HFF-Myc (cell line): ENCODE measurements at regions not wholly inside any gene's neighbourhood (a gene's known extent, or its start where the extent isn't known, plus 50 kb on each side); places are given as distances from the start of the nearest gene placed in this dataset.
"Not testable (repeated sequence)": the region's sequence is repeated elsewhere in the genome, so short reads cannot be mapped to it uniquely, and the experiment has no call there.

Source experiments
- DNase-seq: peaks from one replicate; pipeline ENCODE4 v3.0.0-alpha.2; 2011; ENCODE audit warnings: low read depth; ENCODE audit errors: extremely low read depth
- H3K4me3 ChIP-seq: replicated peaks from 2 replicates; pipeline ENCODE4 v1.5.1; 2011; ENCODE audit warnings: low read depth, mild to moderate bottlenecking, control low read depth, low read length
- TF ChIP-seq, protein P1 (sequence below): IDR thresholded peaks from 2 replicates; pipeline ENCODE4 v1.5.1; 2012; ENCODE audit warnings: mild to moderate bottlenecking, low read depth, low read length, control low read depth; ENCODE audit errors: missing control alignments

DNA sequence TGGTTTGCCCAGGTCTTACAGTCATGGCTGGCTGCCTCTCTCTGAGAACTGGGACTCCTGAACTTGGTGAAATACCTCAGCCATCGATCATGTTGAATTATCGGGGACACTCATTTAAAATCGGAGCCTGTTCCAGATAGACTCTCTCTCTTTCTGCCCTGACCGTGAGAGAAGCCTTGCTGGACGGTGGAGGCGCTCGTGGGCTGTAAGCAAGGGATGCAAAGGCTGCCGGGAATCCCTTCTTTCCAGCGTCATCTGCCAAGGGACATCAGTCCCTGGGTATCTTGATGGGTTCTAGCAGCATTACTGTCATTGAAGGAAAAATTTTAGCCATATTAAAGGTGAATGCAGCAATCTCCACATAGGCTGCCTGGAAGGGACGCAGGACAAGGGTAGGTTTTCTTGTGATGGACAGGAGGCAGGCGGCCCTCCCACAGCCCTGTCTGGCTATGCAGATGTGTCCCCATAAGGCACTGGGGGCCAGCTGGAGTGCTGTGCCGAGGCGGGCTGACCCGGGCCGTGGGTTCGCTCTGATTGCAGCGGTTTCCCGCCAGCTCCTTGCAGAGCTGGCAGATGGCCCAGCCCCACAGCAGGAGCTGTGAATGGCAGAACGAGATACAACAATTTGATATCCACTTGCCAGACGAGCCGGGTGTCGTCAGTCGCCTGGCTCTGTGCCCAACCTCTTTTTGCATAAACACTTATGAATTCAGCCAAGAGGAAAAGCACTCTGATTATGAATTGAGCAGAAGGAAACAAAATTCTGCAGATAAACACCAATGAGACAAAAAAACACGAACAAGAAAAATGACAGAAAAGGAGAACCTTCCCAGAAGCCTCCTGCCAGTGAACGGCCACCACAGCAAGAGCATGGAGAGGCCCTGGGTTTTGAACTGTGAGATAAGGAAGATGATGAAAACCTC, 151.9 kb upstream of the ALDH3B2 start:
- H3K4me3 ChIP-seq, DNase-seq: not testable (repeated sequence)
- TF ChIP-seq, protein P1, sequence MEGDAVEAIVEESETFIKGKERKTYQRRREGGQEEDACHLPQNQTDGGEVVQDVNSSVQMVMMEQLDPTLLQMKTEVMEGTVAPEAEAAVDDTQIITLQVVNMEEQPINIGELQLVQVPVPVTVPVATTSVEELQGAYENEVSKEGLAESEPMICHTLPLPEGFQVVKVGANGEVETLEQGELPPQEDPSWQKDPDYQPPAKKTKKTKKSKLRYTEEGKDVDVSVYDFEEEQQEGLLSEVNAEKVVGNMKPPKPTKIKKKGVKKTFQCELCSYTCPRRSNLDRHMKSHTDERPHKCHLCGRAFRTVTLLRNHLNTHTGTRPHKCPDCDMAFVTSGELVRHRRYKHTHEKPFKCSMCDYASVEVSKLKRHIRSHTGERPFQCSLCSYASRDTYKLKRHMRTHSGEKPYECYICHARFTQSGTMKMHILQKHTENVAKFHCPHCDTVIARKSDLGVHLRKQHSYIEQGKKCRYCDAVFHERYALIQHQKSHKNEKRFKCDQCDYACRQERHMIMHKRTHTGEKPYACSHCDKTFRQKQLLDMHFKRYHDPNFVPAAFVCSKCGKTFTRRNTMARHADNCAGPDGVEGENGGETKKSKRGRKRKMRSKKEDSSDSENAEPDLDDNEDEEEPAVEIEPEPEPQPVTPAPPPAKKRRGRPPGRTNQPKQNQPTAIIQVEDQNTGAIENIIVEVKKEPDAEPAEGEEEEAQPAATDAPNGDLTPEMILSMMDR = peak; percentile 15

DNA sequence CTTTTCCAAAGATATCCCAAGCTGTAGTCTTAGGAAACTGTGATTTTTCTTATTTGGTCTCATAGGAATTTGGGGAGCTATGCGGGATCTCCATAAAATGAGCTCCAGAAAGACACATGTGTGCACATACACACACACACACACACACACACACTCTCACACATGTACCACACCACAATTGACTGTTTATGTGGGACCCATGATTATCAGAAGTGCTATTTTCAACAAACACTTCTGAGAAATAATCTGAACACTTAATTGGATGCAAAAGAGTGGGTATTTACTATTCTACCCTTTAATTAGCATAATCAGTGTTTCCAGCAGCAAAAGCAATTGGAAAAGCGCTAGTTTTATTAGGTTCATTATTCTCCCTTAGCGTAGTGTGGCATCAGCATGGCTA, 150.4 kb upstream of the ALDH3B2 start:
- not testable (repeated sequence) for H3K4me3 ChIP-seq, DNase-seq

DNA sequence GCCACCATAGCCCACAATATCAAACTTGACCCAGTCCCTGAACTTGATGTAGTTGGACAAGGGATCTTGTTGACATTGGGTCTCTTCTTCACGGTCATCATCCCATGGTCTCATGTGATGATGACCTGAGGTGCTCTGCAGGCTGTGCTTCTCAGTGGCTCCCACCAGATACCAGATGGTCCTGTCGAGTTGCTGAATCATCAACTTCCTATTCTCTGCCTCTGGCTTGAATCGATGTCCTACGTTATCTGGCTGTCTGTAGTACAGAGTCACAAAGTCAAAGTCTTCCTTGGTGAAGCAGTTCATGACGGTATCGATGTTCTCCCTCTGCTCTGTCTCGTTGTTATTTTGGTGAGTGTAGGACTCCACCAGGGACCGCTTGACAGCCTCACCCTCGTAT, 145.7 kb upstream of the ALDH3B2 start:
- no peak for DNase-seq

DNA sequence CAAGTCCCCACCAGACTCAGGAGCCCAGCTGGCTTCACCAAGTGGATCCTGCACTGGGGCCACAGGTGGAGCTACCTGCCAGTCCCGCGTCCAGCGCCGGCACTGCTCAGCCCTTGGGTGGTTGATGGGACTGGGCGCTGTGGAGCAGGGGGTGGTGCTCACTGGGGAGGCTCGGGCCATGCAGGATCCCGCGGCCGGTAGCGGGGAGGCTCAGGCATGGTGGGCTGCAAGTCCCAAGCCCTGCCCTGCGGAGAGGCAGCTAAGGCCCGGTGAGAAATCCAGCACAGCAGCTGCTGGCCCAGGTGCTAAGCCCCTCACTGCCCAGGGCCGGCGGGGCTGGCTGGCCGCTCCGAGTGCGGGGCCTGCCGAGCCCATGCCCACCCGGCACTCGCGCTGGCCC, 143.1 kb upstream of the ALDH3B2 start:
- H3K4me3 ChIP-seq, DNase-seq: not testable (repeated sequence)

More for the DNA sequence above, 145.7 kb upstream of the ALDH3B2 start:
- H3K4me3 ChIP-seq = no peak overlapping the region
- TF ChIP-seq, protein P1 = no peak

DNA sequence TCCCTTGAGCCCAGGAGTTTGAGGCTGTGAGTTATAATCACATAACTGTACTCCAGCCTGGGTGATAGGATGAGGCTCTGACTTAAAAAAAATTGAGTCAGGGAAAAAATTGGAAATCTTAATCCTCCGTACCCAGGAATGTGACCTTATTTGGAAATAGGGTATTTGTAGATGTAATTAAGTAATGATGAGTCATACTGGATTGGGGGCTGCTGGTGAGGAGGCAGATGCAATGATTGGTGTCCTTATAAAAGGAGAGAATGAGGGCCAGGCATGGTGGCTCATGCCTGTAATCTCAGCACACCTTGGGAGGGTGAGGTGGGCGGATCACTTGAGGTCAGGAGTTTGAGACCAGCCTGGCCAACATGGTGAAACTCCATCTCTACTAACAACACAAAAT, 134.9 kb upstream of the ALDH3B2 start:
- H3K4me3 ChIP-seq = not testable (repeated sequence)
- DNase-seq = peak; percentile 30

DNA sequence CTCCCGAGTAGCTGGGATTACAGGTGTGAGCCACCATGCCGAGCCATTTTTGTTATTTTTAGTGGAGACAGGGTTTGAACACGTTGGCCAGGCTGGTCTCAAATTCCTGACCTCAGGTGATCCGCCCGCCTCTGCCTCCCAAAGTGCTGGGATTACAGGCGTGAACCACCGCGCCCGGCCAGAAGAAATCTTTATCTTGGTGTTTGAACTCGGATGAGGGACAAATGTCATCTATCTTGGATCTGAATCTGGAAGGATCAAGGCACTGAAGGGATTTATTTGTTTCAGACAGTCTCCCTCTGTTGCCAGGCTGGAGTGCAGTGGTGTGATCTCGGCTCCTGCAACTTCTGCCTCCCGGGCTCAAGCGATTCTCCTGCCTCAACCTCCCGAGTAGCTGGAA, 133.5 kb upstream of the ALDH3B2 start:
- DNase-seq, H3K4me3 ChIP-seq: not testable (repeated sequence)

DNA sequence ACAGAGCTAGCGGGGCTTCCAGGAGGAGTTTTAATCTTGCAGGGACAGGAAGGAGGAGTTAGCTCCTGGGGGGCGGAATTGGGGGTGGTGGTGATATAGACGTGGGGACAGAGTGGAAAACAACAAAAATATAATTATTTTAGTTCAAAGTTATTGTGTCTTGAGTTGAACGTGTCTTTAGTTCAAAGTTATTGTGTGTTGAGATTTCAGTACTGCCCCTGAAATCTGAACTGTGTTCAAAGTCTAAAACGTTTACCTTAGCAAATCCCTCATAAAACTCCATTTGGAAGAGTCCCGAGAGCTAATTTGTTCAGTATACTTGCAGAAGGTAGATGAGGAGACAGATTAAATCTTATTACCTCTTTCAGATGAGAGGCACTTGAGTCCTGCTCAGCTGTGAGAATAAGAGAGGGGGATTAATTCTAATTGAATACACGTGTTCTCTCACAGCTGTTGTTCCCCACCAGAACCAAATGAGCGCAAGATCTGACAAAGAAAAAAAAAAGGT, 132.4 kb upstream of the ALDH3B2 start:
- not testable (repeated sequence) for DNase-seq
- peak overlapping the region; percentile 46 for H3K4me3 ChIP-seq

DNA sequence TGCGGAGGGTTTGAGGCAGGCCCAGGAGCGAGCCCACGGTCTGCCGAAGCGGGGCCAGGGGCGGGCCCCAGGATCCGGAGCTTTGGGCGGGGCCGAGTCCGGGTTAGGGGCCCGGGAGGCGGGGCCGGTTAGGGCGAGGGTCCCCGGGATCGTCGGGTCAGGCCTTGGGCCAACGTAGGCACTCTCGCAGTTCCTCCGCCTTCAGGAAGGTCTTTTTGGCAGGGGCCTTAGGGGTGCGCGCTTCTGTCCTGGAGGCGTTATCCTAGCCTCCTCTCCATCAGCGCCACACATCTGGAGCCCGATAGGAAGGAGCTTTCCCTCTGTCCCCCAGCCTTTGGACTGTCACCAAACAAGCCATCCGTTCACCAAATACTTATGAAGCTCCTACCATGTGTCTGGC, 131.8 kb upstream of the ALDH3B2 start:
- H3K4me3 ChIP-seq = peak overlapping the region; percentile 46
- DNase-seq = not testable (repeated sequence)

DNA sequence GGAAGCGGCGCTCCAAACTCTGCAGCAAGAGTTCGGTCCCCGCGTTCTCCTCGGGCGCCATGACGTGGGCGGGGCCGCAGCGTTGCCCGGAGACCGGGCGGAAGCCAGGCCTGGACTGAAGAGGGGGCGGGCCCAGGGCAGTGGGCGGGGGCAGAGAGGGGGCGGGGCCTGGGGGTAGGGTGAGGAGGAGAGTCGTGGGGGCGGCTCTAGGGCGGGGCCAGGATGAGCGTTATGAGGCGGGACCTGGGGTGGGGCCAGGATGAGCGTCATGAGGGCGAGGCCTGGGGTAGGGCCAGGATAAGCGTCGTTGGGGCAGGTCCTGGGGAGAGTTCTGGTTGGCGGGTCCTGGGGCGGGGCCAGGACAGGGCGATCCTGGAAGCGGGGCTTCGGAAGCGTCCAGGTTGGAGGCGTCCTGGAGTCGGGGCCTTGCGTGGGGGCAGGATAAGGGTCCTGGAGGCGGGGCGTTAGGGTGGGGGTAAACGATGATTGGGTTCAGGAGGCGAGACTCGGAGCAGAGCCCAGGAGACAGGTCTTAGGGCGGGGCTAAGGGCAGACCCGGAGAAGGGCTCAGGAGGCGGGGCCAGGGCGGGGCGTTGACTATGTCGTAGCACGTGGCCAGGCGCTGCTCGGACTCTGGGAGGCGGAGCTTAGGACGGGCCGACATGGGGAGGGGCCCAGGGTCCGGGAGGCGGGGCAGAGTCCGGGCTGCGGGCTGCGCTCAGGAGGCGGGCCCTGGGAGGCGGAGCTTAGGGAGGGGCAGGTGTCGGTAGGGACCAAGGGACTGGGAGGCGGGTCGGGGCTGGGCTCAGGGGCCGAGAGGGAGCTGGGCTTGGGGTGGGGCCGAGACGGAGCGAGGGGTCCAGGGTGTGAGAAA, 131.1 kb upstream of the ALDH3B2 start:
- DNase-seq = peak; percentile 90
- H3K4me3 ChIP-seq = peak overlapping the region; percentile 68

DNA sequence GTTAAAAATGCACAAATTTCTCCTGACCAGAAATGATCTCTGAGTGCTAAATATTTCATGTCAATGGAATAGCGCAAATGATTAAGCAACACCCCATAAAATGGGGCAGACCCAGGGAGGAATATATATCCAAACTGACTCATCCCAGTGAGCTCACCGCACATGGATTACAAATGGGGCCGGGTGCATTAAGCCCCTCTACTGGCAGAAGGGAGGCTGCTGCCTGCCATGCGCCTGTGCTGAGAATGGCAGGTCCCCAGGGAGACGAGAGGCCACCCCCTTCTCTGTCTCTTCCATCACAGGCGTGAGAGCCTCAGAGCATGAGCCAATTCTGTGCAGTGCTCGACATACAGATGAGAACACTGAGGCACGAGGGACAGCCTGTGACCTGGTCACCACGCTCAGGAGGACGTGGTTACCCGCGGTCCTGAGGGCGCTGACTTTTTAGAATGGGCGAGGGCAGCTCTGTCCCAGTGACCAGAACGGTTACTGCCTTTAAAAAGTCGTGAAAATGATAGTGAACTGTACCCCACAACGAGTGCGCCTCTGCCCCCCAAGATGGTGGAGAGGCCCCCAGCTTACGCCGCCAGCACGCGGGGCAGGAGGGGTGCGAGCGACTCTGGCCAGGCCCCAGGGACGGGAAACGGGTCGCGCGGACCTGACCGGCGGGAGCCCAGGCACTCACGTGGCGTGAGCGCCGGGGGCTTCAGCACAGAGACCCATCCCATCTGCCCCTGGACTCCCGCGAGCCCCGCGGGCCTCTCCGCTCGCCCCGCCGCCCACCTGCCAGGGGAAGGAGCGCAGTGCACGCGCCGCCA, 130.2 kb upstream of the ALDH3B2 start:
- peak overlapping the region; percentile 68 for H3K4me3 ChIP-seq
- peak; percentile 44 for DNase-seq

DNA sequence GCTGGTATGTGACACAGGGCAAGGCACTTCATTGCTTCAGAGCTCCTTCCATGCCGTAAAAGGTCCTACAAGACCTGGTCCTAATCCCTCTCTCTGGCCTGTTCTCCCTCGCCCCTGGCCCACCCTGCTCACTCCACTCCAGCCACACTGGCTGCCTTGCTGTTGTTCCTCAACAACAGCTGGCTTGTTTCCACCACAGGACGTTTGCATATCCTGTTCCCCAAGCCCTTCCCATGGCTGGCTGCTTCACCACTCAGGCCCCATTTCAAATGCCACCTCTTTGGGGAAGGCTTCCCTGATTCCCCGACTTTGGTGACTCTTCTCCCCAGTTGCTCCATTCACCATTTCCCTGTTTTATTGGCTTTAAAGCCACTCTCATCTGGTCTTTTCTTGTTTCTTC, 129.1 kb upstream of the ALDH3B2 start:
- not testable (repeated sequence) for H3K4me3 ChIP-seq, DNase-seq

DNA sequence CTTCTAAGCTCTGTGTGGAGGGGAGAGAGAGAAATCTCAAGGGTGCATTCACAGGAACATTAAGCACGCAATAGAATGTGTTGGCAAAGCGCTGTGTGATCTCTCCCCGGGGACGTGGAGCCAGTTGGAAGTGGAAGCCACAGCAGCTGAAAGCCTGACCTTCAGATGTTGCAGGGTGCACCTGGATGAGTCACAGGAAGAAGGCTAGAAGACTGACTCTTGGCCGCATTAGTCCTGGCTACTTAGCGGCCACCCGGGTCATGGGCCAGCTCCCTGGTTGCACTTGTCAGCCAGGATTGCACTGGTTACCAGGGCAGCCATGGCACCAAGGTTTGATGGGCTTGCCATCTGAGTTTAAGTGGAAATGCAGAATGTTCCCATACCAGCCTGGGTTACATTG, 128.6 kb upstream of the ALDH3B2 start:
- H3K4me3 ChIP-seq, DNase-seq: not testable (repeated sequence)

DNA sequence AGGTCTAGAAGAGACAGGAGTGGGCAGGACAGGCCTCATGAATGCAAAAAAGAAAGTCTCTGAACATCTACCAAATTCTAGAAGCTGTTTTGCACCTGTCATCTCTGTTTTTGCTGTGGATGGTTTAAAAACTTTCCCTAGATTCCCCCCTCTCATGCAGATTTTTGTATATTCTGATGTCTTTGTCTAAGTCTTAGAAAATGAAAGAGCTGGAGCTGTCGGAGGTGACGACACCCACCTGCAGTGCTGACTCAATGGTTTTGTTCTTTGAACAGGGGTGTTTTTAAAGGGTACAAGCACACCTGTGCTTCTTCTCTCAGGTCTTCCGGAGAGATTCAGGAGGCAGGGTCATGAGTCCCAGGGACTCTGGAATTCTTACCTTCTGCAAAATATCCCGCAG, 128.2 kb upstream of the ALDH3B2 start:
- not testable (repeated sequence) for DNase-seq

DNA sequence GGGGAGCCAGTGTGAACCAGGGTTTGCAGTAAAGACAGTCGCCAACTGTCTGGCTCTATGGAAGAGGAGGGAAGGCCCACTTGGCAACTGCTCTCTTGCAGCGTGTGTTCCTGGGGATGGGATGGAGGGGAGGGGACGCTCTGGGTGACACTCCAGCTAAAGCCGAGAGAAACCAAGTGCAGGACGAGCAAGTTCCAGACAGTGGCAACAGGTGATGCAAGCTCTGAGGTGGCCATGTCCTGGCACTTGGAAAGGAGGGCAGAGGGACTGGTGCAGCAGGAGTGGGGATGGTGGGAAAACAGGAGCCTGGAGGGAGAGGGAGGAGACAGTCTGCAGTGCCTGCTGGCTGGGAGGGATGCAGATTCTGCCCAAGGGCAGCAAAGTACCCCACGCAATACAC, 127.0 kb upstream of the ALDH3B2 start:
- not testable (repeated sequence) for DNase-seq, H3K4me3 ChIP-seq

More for the DNA sequence above, 128.2 kb upstream of the ALDH3B2 start:
- not testable (repeated sequence) for H3K4me3 ChIP-seq

DNA sequence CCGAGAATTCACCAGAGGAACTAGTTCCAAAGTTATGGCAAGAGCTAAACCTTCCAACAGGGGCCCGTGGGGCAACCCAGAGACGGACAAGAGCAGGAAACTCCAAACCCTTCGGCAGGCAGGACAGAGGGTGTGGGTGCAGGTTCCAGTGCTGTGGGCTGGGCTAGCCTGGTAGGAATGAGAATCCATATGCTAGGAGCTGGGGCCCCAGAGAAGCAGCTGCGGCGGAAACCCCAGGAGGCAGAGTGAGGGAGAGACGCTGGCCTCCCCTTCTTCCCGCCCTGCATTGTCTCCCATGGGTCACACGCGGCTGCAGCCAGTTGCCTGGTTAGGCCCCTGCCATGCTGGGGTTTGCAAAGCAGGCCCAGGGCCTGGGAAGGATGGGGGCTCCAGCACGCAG, 126.2 kb upstream of the ALDH3B2 start:
- not testable (repeated sequence) for DNase-seq, H3K4me3 ChIP-seq
